Loucy (cell line): ENCODE measurements at regions not wholly inside any gene's neighbourhood (a gene's known extent, or its start where the extent isn't known, plus 50 kb on each side); places are given as distances from the start of the nearest gene placed in this dataset.

Experiments used
- H2AFZ ChIP-seq: fragments of 200-600 bp; sonication (generic); 2 replicates; pipeline ENCODE4 v1.6.0; 2016; ENCODE audit warnings: antibody characterized with exemption, mild to moderate bottlenecking, low read length, moderate library complexity
- H3F3A ChIP-seq: fragments of 200-600 bp; 2 replicates; pipeline ENCODE4 v1.6.0; 2016; ENCODE audit warnings: antibody characterized with exemption, low read depth, mild to moderate bottlenecking
- H3K27me3 ChIP-seq: fragments of 200-600 bp; sonication (generic); 2 replicates; pipeline ENCODE4 v1.6.1; 2014; ENCODE audit warnings: low read length, mild to moderate bottlenecking; ENCODE audit not compliant: insufficient read depth, poor library complexity, severe bottlenecking
- H3K36me3 ChIP-seq: fragments of 200-600 bp; sonication (generic); 2 replicates; pipeline ENCODE4 v1.6.1; 2016; ENCODE audit warnings: low read length; ENCODE audit not compliant: insufficient read depth
- H3K4me1 ChIP-seq: fragments of 200-600 bp; sonication (generic); 2 replicates; pipeline ENCODE4 v1.5.1; 2014; ENCODE audit warnings: low read length, mild to moderate bottlenecking; ENCODE audit not compliant: insufficient read depth, poor library complexity, severe bottlenecking
- H3K4me2 ChIP-seq: fragments of 200-600 bp; sonication (generic); 2 replicates; pipeline ENCODE4 v1.6.0; 2014; ENCODE audit warnings: antibody characterized with exemption, low read length, low read depth, mild to moderate bottlenecking; ENCODE audit not compliant: poor library complexity, severe bottlenecking
- H3K4me3 ChIP-seq: fragments of 200-600 bp; sonication (generic); 2 replicates; pipeline ENCODE4 v1.5.1; 2014; ENCODE audit warnings: low read length, mild to moderate bottlenecking, mixed read lengths; ENCODE audit not compliant: poor library complexity, severe bottlenecking
- H3K79me2 ChIP-seq: fragments of 200-600 bp; sonication (generic); 2 replicates; pipeline ENCODE4 v1.6.1; 2014; ENCODE audit warnings: low read length; ENCODE audit not compliant: insufficient read depth
- H3K9ac ChIP-seq: fragments of 200-600 bp; sonication (generic); 2 replicates; pipeline ENCODE4 v1.6.0; 2014; ENCODE audit warnings: mild to moderate bottlenecking, low read depth, low read length, moderate library complexity; ENCODE audit not compliant: poor library complexity, severe bottlenecking
- H3K9me2 ChIP-seq: fragments of 200-600 bp; sonication (generic); replicated peaks from 2 replicates; pipeline ENCODE4 v1.6.1; 2016; ENCODE audit warnings: low read depth, low read length, mixed read lengths
- H3K9me3 ChIP-seq: fragments of 200-600 bp; sonication (generic); 2 replicates; pipeline ENCODE4 v1.6.1; 2014; ENCODE audit warnings: mild to moderate bottlenecking, antibody characterized with exemption, low read length, low read depth; ENCODE audit not compliant: insufficient read depth
- H4K20me1 ChIP-seq: fragments of 200-600 bp; sonication (generic); 2 replicates; pipeline ENCODE4 v1.6.0; 2014; ENCODE audit warnings: antibody characterized with exemption, low read length, mild to moderate bottlenecking; ENCODE audit not compliant: insufficient read depth, poor library complexity, severe bottlenecking
- CTCF ChIP-seq: fragments of 200-600 bp; sonication (generic); conservative IDR thresholded peaks from 2 replicates; pipeline ENCODE4 v1.5.1; 2014; ENCODE audit warnings: mild to moderate bottlenecking, antibody characterized with exemption, low read length
- EZH2phosphoT487 ChIP-seq: fragments of 200-600 bp; IDR thresholded peaks from 2 replicates; pipeline ENCODE4 v1.6.1; 2018; ENCODE audit warnings: antibody characterized with exemption, mild to moderate bottlenecking, moderate library complexity, borderline replicate concordance

- Histone ChIP-seq H3K9ac (no peak overlapping the region), H3F3A (no peaks in the 10 kb centered on the region), H3K27me3 (no peaks in the 10 kb centered on the region), H3K4me3 (no peak overlapping the region), H2AFZ (no peak overlapping the region), H3K79me2 (no peaks in the 10 kb centered on the region), H4K20me1 (no peaks in the 10 kb centered on the region), H3K4me2 (no peak overlapping the region), H3K36me3 (no peaks in the 10 kb centered on the region), H3K9me3 (no peaks in the 10 kb centered on the region), H3K4me1 (peaks cover 29% of the 10 kb centered on the region), H3K9me2 (no peaks in the 10 kb centered on the region)
- no peak for TF ChIP-seq CTCF
- TF ChIP-seq EZH2phosphoT487 = no peak
Measured at GRCh38 chr3:71964170-71964569, 179.2 kb upstream of the PROK2 start.

- Histone ChIP-seq H3K27me3 (no peaks in the 10 kb centered on the region), H2AFZ (no peak overlapping the region), H3K4me2 (no peak overlapping the region), H3K79me2 (no peaks in the 10 kb centered on the region), H4K20me1 (no peaks in the 10 kb centered on the region), H3K4me3 (no peak overlapping the region), H3K9ac (no peak overlapping the region), H3K36me3 (no peaks in the 10 kb centered on the region), H3F3A (no peaks in the 10 kb centered on the region), H3K4me1 (peaks cover 29% of the 10 kb centered on the region), H3K9me3 (no peaks in the 10 kb centered on the region), H3K9me2 (no peaks in the 10 kb centered on the region)
- no peak for TF ChIP-seq EZH2phosphoT487
- TF ChIP-seq CTCF = no peak
Measured at GRCh38 chr3:71962561-71963240, 177.8 kb upstream of the PROK2 start.

- H3K27me3 ChIP-seq = no peaks in the 10 kb centered on the region
- H3K4me2 ChIP-seq = no peak overlapping the region
- no peak overlapping the region for H2AFZ ChIP-seq
- no peaks in the 10 kb centered on the region for H3K79me2 ChIP-seq
- H3K4me3 ChIP-seq = no peak overlapping the region
- no peak for TF ChIP-seq EZH2phosphoT487
- no peak for TF ChIP-seq CTCF
- peaks cover 26% of the 10 kb centered on the region for H3K4me1 ChIP-seq
- no peaks in the 10 kb centered on the region for H3K36me3 ChIP-seq
- no peaks in the 10 kb centered on the region for H3K9me2 ChIP-seq
- H4K20me1 ChIP-seq = no peaks in the 10 kb centered on the region
- H3K9ac ChIP-seq = no peak overlapping the region
- no peaks in the 10 kb centered on the region for H3F3A ChIP-seq
- no peaks in the 10 kb centered on the region for H3K9me3 ChIP-seq
Measured at GRCh38 chr3:71961891-71962290, 176.9 kb upstream of the PROK2 start.
